ENCODE measurements at regions not wholly inside any gene's neighbourhood (a gene's known extent, or its start where the extent isn't known, plus 50 kb on each side); places are given as distances from the start of the nearest gene placed in this dataset.

GRCh38 chr6:92132457-92132856, 1286.9 kb downstream of the EPHA7 start (continued):
- TF ChIP-seq MAFK (IDR thresholded peaks at IDR 0.05; ENCODE audit: low read depth, low read length) (no peak), NRF1 (IDR thresholded peaks at IDR 0.05; ENCODE audit: low read depth, low read length) (no peak)

Data from H1 (cell line).